ENCODE measurements at regions not wholly inside any gene's neighbourhood (a gene's known extent, or its start where the extent isn't known, plus 50 kb on each side); places are given as distances from the start of the nearest gene placed in this dataset.
"Not testable (repeated sequence)": the region's sequence is repeated elsewhere in the genome, so short reads cannot be mapped to it uniquely, and the experiment has no call there.

DNA sequence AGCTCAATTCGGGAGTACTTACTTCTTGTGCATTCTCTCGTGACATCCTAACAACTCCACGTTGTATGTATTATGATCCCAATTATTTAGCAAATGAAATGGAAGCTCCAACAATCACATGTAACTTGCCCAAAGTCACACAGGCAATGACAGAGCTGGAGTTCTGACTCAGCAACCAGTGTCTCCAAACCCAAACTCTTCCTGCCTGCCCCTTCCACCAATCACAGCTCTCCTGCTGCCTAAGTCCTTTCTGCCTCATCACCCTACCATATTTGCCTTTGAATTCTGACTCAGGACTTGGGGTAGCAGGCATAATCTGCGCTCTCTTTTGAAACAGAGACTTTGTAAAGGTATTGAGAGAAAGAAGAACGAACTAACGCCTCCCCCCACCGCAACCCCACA, 245.2 kb upstream of the MAF start:
- peak in 1 of 2 donors; percentile 14 for DNase-seq (ENCODE audit: extremely low read depth in 1 of 2, low read depth in 1 of 2)

DNA sequence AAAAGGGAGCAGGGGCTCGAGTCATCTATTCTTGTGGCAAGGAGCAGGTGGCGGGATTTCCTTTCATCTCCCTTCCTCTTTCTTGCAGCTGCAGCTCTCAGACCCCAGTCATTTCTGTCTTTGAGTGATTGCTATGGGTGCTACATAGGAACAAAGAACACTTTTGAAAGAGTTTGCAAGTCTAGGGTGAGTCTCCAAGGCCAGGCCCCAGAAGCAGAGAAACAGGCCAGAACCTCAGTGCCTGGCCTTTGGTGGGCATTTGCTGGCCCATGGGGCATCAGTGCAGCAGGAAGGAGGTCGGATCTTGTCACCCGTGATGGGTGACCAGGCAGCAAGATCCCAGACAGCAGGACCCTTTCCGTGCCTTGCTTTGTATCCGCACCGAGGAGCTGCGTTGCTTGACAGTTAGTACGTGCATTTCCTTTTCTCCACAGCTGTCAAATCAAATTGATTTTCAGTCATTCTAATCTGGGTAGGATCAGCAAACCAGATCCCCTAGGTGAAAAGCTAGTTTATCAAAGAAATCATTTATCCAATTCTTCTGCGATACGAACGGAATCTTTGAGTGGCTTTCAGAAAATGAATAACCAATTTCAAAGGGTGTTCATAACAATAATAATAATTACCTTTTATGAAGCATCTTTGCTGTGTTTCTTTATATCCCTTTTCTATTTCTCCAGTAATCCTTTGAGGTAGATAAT, 244.6 kb upstream of the MAF start:
- DNase-seq (ENCODE audit: extremely low read depth in 1 of 2, low read depth in 1 of 2), result no peak

- DNase-seq (ENCODE audit: extremely low read depth in 1 of 2, low read depth in 1 of 2), result no peak
These were observed 244.1 kb upstream of the MAF start for GRCh38 chr16:79844603-79845002.

- peak in 1 of 2 donors; percentile 9 for DNase-seq (ENCODE audit: extremely low read depth in 1 of 2, low read depth in 1 of 2)
These were observed 243.1 kb upstream of the MAF start for GRCh38 chr16:79843631-79844043.

DNA sequence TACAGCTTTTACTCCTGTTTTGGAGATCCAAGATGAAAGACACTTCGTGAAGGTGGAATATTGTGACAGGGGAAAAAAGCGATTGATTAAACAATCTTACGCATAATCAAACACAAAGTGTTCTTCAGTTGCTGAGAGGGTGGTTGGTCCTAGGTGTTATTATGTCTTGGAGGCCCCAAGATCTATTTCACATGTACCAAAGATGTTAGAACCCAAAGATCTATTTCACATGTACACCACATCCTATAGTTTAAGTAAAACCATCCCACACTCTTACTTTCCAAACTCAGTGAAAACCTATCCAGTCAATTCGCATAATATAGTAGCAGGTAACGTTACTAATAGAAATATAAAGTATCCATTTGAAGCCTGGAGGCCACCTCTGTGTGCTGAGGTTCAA, 242.6 kb upstream of the MAF start:
- DNase-seq (ENCODE audit: extremely low read depth in 1 of 2, low read depth in 1 of 2), result no peak

DNA sequence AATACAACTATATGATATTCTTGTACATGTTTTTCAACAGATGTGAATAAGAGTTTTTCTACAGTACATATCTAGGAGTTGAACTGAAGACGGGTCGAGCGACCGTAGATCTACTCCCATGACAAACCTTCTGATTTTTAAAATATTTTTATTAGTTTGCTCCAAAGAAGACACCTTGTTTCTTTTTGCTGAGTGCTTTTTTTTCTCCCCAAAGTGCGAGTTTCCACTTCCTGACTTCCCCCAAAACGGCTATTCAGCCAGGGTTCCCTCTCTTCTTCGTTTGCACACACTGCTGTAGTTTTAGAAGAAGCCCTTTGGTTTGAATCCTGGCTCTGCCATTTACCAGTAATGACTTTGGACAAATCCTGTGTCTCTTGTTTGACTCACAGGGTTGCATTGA, 241.7 kb upstream of the MAF start:
- no peak for DNase-seq (ENCODE audit: extremely low read depth in 1 of 2, low read depth in 1 of 2)

DNA sequence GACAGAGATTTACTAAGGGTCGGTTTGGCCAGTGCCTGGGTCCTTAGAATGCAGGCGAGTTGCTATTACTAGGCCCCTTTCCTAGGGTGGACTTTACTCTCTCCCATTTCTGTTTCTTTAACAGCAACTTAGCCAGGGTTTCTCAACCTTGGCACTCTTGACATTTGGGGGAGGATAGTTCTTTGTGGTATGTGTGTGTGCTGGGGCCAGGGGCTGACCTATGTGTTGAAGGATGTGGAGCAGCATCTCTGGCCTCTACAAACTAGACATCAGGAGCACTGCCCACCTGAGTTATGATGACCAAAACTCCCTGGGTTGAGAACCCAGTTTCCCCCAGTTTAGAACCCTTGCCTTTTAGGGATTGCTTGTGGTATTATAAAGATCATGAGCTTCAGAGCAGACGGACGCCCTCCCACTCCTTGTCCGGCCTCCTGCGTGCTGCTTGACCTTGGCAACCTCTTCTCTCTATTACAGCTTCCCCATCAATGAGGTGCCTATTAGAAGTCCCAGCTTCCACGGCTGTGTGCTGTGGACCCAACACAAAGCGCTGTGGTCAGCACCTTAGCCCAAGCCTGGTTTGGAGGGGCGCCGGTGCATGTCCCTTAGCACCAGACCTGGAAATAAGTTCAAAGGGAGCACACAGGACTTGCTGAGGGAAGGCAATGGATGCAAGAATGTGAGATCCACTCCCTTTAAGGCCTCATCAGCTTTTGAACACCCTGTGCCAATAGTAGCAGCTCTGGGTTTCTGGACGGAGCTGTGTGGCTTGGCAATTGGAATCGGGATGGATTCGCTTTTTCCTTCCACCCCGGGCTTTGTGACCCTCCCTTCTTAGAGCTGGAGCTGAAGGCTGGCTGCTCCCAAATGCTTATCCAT, 239.2 kb upstream of the MAF start:
- DNase-seq (ENCODE audit: extremely low read depth in 1 of 2, low read depth in 1 of 2), result no peak

- DNase-seq (ENCODE audit: extremely low read depth in 1 of 2, low read depth in 1 of 2), result no peak
These were observed 238.1 kb upstream of the MAF start for GRCh38 chr16:79838496-79839259.

- no peak for DNase-seq (ENCODE audit: extremely low read depth in 1 of 2, low read depth in 1 of 2)
These were observed 235.6 kb upstream of the MAF start for GRCh38 chr16:79836144-79836543.

DNA sequence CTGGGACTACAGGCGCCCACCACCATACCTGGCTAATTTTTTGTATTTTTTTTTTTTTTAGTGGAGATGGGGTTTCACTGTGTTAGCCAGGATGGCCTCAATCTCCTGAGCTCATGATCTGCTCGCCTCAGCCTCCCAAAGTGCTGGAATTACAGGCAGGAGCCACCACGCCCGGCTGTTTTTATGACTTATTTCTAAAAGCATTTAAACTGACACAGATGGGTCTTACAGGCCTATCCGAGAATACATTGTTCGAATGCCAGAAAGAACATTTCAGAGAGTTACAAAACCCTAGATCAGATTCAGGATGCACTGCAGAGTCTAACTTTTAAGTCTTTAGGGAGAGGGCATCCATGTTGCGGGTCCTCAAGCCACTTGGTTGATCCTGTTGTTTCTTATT, 234.7 kb upstream of the MAF start:
- DNase-seq (ENCODE audit: extremely low read depth in 1 of 2, low read depth in 1 of 2), result no peak

GRCh38 chr16:79834720-79835119, 234.2 kb upstream of the MAF start:
- DNase-seq (ENCODE audit: extremely low read depth in 1 of 2, low read depth in 1 of 2), result no peak

DNA sequence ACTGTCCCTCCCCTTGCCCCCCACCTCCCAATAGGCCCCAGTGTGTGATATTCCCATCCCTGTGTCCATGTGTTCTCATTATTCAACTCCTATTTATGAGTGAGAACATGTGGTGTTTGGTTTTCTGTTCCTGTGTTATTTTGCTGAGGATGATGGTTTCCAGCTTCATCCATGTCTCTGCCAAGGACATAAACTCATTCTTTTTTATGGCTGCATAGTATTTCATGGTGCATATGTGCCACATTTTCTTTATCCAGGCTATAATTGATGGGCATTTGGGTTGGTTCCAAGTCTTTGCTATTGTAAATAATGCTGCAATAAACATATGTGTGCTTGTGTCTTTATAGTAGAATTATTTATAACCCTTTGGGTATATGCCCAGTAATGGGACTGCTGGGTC, 233.5 kb upstream of the MAF start:
- DNase-seq (ENCODE audit: extremely low read depth in 1 of 2, low read depth in 1 of 2), result not testable (repeated sequence)

DNA sequence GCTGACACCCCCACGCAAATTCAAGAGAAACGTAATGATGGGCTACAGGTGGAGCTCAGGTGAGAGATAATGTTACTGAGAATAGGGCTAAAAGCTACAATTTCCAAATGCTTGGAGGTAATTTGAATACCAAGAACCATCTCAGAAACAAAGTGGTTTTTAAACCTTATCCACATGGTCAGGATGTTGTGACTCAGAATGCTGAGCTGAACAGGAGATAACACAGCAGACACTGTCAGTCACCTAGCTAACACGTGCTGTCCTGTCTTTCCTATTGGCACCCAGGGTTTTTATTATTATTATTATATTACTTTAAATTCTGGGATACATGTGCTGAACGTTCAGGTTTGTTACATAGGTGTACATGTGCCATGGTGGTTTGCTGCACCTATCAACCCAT, 233.0 kb upstream of the MAF start:
- DNase-seq (ENCODE audit: extremely low read depth in 1 of 2, low read depth in 1 of 2), result no peak

DNA sequence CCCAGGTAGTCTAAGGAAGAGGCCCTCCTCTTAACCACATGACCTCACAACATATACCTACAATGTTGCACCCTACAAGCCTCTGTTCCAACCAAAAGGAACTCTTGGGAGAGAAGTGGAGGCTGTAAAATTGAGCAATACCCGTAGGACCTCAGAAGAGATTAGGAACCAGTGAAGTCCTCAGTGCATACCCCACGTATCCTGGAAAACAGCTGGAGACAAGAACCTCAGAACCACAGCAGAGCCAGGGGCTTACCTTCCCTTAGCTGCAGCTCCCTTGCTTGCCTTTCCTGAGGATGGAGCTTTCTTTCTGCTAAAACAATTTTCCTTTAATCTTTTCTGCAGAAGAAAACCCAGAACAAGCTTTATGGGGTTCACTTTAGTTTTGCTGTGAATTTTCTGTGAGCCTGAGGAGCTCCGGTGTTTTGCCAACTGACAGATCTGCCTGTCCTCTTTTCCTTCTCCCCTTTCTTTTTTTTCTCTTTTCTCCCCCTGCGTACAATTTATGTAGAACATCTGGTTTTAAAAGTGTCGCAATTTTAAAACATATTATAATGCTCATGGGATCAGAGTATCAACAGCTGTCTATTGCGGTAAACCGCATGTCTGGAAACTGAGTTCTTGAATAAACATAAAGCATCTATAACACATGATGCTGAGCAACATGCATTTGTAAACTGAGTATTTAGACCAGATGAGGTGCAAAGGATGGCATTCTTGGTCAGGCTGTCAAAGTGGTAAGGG, 226.4 kb upstream of the MAF start:
- DNase-seq (ENCODE audit: extremely low read depth in 1 of 2, low read depth in 1 of 2), result no peak

DNA sequence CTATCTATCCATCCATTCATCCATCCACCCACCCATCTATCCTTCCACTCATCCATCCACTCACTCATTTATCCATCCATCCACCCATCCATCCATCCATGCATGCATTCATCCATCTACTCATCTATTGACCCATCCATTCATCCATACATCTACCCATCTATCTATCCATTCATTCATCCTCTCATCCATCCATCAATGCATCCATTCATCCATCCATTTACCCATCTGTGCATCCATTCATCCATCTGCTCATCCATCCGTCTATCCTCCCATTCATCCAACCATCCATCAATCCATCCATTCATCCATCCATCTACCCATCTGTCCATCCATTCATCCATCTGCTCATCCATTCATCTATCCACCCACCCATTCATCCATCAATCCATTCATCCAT, 224.5 kb upstream of the MAF start:
- DNase-seq (ENCODE audit: extremely low read depth in 1 of 2, low read depth in 1 of 2), result no peak

GRCh38 chr16:79823639-79824038, 223.1 kb upstream of the MAF start:
- no peak for DNase-seq (ENCODE audit: extremely low read depth in 1 of 2, low read depth in 1 of 2)

DNA sequence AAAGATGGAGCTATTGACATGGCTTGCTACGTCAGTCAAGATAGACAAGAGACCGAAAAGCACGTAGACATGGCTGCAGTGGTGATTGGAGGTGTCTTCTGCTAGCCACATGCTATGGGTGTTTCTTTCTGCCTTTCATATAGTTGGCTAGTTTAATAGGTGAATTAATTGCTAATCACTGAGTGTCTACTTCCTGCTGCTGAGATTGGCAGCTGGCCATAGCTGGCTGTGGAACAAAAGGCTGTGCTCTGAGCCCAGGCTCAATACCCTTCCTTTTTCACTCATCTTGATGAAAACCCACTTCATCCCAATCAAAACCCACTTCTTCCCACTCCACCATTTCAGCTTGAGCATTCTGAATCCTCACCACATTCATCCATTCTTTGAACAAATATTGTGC, 221.4 kb upstream of the MAF start:
- DNase-seq (ENCODE audit: extremely low read depth in 1 of 2, low read depth in 1 of 2), result no peak

GRCh38 chr16:79816081-79816497, 215.6 kb upstream of the MAF start:
- no peak for DNase-seq (ENCODE audit: extremely low read depth in 1 of 2, low read depth in 1 of 2)

- no peak for DNase-seq (ENCODE audit: extremely low read depth in 1 of 2, low read depth in 1 of 2)
These were observed 214.5 kb upstream of the MAF start for GRCh38 chr16:79815049-79815448.

DNA sequence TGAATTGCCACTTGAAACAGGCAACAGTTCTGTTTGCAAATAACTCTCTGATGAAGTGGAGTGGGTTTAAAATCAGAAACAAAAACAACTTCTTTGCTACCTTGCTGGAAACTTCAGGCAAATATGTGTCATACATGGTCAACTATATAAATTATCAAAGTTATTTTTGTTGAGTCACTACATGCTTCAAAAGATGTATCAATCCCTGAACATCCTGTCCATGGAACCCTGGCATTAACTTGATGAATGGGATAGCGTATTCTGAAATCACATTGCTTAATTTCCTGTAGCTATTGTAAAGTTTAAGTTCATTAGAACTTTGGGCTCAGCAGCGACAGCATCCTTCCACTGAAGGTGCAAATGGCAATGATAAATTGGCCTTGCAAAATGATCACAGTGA, 213.6 kb upstream of the MAF start:
- DNase-seq (ENCODE audit: extremely low read depth in 1 of 2, low read depth in 1 of 2), result no peak

DNA sequence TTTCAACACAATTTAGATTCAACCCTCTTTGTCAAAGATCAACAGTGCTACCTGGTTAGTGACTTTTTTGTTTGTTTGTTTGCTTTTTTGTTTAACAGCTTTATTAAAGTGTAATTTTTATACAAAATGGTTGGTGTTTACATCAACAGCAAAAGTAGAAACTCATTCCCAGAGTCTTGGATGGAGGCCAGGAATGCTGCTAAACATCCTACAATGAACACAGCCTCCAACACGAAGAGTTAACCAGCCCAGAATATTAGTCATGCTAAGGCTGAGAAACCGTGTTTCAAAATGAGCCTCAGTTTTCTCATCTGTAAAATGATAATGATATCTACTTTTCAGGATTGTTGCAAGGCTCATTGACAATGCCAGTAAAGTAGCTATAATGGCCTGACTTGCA, 211.0 kb upstream of the MAF start:
- no peak for DNase-seq (ENCODE audit: extremely low read depth in 1 of 2, low read depth in 1 of 2)

All from stimulated activated CD8-positive, alpha-beta memory T cell treated with anti-CD3 and anti-CD28 coated beads, Interleukin-7, amount 100 ng/mL, for 48 hours (primary cell).